ENCODE measurements at regions not wholly inside any gene's neighbourhood (a gene's known extent, or its start where the extent isn't known, plus 50 kb on each side); places are given as distances from the start of the nearest gene placed in this dataset.
A peak's percentile ranks its signal among the peaks of the same experiment; 100 is the strongest.

GRCh38 chr3:55203006-55203405 is 275.1 kb upstream of the LRTM1 start:
- in situ Hi-C loops (cut with HindIII; ENCODE audit: low pct_unique_long_range_greater_than_20kb, low sequenced_read_pairs): no loop called here
- DNase-seq (ENCODE audit: low read depth, low spot score): no peak

DNA sequence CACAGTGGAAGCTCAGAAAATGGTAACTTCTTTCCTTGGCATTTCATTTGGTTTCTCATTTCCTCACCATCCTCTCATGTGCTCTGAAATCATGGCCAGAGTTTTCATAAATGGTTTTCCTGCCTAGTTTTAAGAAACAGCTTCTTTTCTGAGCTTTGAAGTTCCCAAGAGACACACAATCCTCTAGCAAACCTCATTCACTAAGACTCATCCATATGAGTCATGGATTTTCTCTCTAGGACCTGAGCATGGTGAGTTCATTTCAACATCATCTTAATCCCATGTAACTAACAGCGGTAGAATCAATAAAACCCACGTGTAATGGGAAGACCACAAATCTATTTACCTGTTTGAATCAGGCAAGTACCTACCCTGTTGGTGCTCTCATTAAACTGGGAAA is 274.5 kb upstream of the LRTM1 start:
- no peak for DNase-seq (ENCODE audit: low read depth, low spot score)
- in situ Hi-C loops (cut with HindIII; ENCODE audit: low pct_unique_long_range_greater_than_20kb, low sequenced_read_pairs): no loop called here

GRCh38 chr3:55201779-55202178 is 273.9 kb upstream of the LRTM1 start:
- DNase-seq (ENCODE audit: low read depth, low spot score): no peak
- in situ Hi-C loops (cut with HindIII; ENCODE audit: low pct_unique_long_range_greater_than_20kb, low sequenced_read_pairs): no loop called here

GRCh38 chr3:55200906-55201305 is 273.0 kb upstream of the LRTM1 start:
- no peak for DNase-seq (ENCODE audit: low read depth, low spot score)
- in situ Hi-C loops (cut with HindIII; ENCODE audit: low pct_unique_long_range_greater_than_20kb, low sequenced_read_pairs): no loop called here

DNA sequence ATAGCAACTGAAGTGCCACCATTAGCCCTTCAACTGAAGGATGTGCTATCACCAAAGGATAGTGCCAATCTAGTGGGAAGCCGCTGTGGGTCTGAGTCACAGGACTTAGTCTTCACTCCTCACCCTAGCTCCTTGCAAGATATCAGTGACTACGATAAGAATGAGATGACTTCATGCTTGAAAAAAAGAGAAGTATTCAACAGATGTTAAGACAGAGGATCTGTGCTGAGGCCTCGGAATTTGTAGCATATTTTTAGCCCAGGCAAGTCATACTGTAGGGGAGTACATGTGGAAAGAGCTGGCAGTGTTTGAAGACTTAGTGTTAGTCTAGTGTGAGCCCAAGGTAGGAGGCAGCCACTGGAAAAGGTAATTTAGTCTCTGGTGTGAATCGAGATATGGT is 270.7 kb upstream of the LRTM1 start:
- in situ Hi-C loops (cut with HindIII; ENCODE audit: low pct_unique_long_range_greater_than_20kb, low sequenced_read_pairs): no loop called here
- no peak for DNase-seq (ENCODE audit: low read depth, low spot score)

DNA sequence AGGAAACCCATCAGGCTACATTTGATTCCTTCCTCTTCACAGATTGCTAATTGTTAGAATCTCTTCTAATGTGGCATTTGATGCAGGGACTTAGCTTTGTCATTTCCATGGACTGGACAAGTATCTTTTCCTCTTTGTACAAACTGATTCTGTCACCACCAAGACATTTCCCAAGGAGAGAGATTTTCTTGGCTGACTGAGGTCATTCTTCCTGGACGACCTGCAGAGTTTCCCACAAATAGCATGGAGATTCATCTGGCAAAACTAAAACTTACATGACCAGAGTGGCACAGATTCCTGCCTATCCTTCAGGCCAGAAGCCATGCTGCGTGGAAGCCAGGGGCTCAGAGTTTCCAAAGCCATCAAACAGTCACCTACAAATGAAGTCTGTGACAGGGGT is 269.2 kb upstream of the LRTM1 start:
- DNase-seq (ENCODE audit: low read depth, low spot score): no peak
- in situ Hi-C loops (cut with HindIII; ENCODE audit: low pct_unique_long_range_greater_than_20kb, low sequenced_read_pairs): no loop called here

DNA sequence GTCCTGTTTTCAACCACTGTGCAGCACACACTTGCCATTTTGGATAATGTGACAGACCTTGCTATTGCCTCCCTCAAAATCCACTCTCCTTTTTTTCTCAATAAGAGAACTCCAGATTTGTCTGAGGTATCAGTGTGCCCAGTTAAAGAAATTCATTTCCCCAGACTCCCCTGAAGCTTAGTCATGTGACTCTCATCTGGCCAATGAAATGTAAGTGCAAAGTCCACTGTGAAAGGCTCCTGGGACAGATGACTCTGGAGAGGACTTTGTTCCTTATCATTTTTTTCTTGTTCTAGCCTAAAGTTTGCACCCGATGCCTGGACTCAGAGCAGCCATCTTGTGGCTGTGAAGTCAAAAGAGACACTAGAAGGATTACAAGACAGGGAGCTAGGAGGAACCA is 268.6 kb upstream of the LRTM1 start:
- in situ Hi-C loops (cut with HindIII; ENCODE audit: low pct_unique_long_range_greater_than_20kb, low sequenced_read_pairs): no loop called here
- no peak for DNase-seq (ENCODE audit: low read depth, low spot score)

DNA sequence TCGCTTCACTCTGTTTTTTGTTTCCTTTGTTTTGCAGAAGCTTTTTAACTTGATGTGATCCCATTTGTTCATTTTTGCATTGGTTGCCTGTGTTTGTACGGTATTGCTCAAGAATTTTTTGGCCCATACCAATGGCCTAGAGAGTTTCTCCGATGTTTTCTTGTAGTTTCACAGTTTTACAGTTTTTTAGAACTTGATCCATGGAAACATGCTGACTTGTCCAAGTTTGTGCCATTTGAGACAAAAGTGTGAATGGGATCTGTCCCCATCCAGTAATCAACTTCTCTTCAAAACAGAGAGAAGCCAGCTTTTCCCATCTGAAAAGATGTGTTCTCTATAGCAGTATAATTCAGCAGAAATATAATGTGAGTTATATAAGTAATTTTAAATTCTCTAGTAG is 266.5 kb upstream of the LRTM1 start:
- in situ Hi-C loops (cut with HindIII; ENCODE audit: low pct_unique_long_range_greater_than_20kb, low sequenced_read_pairs): no loop called here
- DNase-seq (ENCODE audit: low read depth, low spot score): no peak

GRCh38 chr3:55191911-55192775 is 264.3 kb upstream of the LRTM1 start:
- DNase-seq (ENCODE audit: low read depth, low spot score): no peak
- in situ Hi-C loops (cut with HindIII; ENCODE audit: low pct_unique_long_range_greater_than_20kb, low sequenced_read_pairs): no loop called here

DNA sequence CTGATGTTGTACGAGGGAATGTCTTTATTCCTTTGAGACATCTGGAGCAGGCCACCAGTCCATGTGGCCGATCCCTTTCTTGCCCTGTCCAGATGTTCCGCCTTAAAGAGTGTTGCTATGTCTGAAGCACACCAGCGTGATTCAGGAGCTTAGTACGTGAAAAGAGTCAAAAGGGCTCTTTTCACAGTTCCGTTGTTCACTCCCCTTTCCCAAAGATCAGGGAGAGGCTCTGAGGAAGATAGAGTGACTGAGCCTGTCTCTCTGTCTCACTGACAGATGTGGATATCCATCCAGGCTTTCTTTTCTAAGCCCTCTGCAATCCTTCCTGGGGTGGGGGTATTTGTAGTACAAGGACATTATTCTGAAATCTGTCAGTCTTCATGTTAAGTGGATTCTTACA is 262.5 kb upstream of the LRTM1 start:
- DNase-seq (ENCODE audit: low read depth, low spot score): no peak
- in situ Hi-C loops (cut with HindIII; ENCODE audit: low pct_unique_long_range_greater_than_20kb, low sequenced_read_pairs): no loop called here

DNA sequence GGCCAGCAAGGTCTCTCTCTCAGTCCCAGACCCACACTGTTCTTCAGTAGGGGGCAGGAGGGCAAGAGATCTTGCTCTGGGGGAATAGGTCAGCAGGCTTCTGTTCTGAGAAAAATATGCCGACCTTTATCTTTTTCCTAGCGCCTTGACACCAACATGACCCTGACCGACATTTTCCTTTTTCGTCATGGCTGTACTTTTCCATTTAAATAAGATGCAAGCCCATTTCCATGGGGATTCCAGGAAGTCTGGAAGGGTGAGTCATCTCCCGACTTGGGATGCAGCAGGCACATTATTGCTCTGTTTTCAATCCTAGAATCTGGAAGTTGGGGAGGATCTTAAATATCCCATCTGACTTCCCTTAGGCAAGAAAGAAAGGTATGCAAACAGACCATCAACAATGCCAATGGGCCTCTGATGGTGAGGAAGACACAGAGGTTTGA is 261.5 kb upstream of the LRTM1 start:
- peak; percentile 7 for DNase-seq (ENCODE audit: low read depth, low spot score)
- in situ Hi-C loops (cut with HindIII; ENCODE audit: low pct_unique_long_range_greater_than_20kb, low sequenced_read_pairs): no loop called here

DNA sequence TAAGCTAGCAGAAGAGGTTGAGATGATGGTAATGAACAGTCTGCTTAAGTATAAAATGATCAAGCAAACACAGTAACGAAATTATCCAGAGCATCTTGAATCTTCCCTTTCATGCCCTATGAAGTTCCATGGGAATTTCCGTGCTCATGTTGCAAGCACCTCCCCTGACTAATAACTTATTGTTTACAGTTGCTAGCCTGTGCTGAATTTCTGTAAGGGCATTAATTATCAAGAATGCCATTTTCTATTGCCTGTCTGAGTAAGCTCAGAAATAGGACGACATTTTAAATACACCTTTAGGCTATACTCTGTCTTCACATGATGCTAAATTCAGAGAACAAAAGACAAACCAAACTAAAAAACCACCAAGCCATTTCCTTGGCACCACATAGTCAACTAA is 257.5 kb upstream of the LRTM1 start:
- DNase-seq (ENCODE audit: low read depth, low spot score): no peak
- in situ Hi-C loops (cut with HindIII; ENCODE audit: low pct_unique_long_range_greater_than_20kb, low sequenced_read_pairs): no loop called here

GRCh38 chr3:55183201-55183600 is 255.3 kb upstream of the LRTM1 start:
- in situ Hi-C loops (cut with HindIII; ENCODE audit: low pct_unique_long_range_greater_than_20kb, low sequenced_read_pairs): no loop called here
- DNase-seq (ENCODE audit: low read depth, low spot score): no peak

DNA sequence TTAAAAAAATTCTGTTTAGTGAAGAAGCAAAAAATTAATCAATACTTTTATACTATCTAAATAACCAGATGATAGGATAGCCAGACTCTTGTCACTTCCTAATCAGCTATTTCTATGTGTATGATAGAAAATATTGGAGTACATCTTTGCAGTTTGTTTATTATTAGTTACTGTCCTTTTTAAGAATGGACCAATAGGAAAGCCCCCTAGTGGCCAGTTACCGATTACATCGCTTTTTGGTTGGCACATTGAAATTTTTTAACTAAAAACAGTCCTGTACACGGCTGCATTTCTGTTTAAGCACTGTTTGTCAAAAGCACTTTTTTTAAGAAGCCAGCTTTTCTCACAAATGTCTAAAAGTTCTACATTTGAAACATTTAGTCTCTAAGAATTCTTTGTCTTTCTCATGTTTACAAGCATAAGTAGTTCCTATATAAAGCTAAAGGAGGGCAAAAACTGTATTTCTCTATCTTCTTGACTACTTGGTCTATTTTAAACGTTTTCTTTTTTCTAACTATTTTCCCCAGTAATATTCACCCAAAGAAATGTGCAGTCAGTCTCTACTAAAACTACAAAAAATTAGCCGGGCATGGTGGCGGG is 253.2 kb upstream of the LRTM1 start:
- in situ Hi-C loops (cut with HindIII; ENCODE audit: low pct_unique_long_range_greater_than_20kb, low sequenced_read_pairs): no loop called here
- DNase-seq (ENCODE audit: low read depth, low spot score): peak; percentile 62

GRCh38 chr3:55180161-55180560 is 252.3 kb upstream of the LRTM1 start:
- in situ Hi-C loops (cut with HindIII; ENCODE audit: low pct_unique_long_range_greater_than_20kb, low sequenced_read_pairs): no loop called here
- no peak for DNase-seq (ENCODE audit: low read depth, low spot score)

- DNase-seq (ENCODE audit: low read depth, low spot score): no peak
- in situ Hi-C loops (cut with HindIII; ENCODE audit: low pct_unique_long_range_greater_than_20kb, low sequenced_read_pairs): no loop called here
These were observed 250.5 kb upstream of the LRTM1 start for GRCh38 chr3:55178336-55178735.

GRCh38 chr3:55177749-55178148 is 249.9 kb upstream of the LRTM1 start:
- in situ Hi-C loops (cut with HindIII; ENCODE audit: low pct_unique_long_range_greater_than_20kb, low sequenced_read_pairs): no loop called here
- no peak for DNase-seq (ENCODE audit: low read depth, low spot score)

GRCh38 chr3:55175423-55175822 is 247.6 kb upstream of the LRTM1 start:
- in situ Hi-C loops (cut with HindIII; ENCODE audit: low pct_unique_long_range_greater_than_20kb, low sequenced_read_pairs): no loop called here
- DNase-seq (ENCODE audit: low read depth, low spot score): no peak

DNA sequence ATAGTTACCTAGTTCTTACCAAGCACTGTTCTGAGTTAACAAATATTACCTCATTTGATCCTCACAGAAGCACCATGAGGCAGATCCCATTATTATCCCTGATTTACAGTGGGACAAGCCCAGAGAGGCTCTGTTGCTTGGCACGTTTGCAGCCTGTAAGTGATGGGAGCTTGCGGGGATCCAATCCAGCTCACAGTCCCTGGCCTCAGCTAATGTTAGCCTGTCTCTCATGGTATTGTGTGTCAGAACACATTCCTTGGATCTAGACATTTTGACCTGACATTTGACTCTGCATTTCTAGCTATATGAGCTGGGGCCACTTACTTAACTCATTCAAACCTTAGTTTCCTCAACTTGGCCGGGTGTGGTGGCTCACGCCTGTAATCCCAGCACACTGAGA is 246.9 kb upstream of the LRTM1 start:
- in situ Hi-C loops (cut with HindIII; ENCODE audit: low pct_unique_long_range_greater_than_20kb, low sequenced_read_pairs): no loop called here
- DNase-seq (ENCODE audit: low read depth, low spot score): no peak
